ENCODE measurements at regions not wholly inside any gene's neighbourhood (a gene's known extent, or its start where the extent isn't known, plus 50 kb on each side); places are given as distances from the start of the nearest gene placed in this dataset.

- peak; percentile 10 to 28 for DNase-seq
Measured at GRCh38 chr3:180829409-180830405, 82.8 kb upstream of the FXR1 start.

GRCh38 chr3:180835501-180835900, 77.0 kb upstream of the FXR1 start:
- no peak for DNase-seq

- DNase-seq = no peak
Measured at GRCh38 chr3:180836766-180837165, 75.7 kb upstream of the FXR1 start.

- no peak for DNase-seq
Measured at GRCh38 chr3:180854887-180855286, 57.6 kb upstream of the FXR1 start.

GRCh38 chr3:180855364-180855763, 57.1 kb upstream of the FXR1 start:
- DNase-seq = peak in 1 of 2 experiments; percentile 34

- DNase-seq = no peak
Measured at GRCh38 chr3:180855956-180856355, 56.5 kb upstream of the FXR1 start.

- DNase-seq = no peak
Measured at GRCh38 chr3:180860180-180860858, 52.2 kb upstream of the FXR1 start.
